GM12878 (cell line): ENCODE measurements at regions not wholly inside any gene's neighbourhood (a gene's known extent, or its start where the extent isn't known, plus 50 kb on each side); places are given as distances from the start of the nearest gene placed in this dataset.
A peak's percentile ranks its signal among the peaks of the same experiment; 100 is the strongest.

Experiments
- ATAC-seq: fragments of 200-7000 bp; cut with Tn5 transposase; 3 replicates; pipeline ENCODE4 v1.9.1; 2020; ENCODE audit warnings: mild to moderate bottlenecking, moderate library complexity
- BruUV-seq: library from RNA; stranded (reverse); fragments of 400-500 nt; replicated peaks from 2 replicates; lab custom pipeline; 2021; lab: Mats Ljungman, UMichigan
- CTCF ChIA-PET: fragments of 300-600 bp; sonication (Branson Sonifier 250); formaldehyde crosslinking; extraction: SDS; loops from one replicate; lab custom pipeline; 2021; ENCODE audit warnings: inconsistent platforms; lab: Yijun Ruan, JAX
- POLR2A ChIA-PET: fragments of 350-600 bp; formaldehyde crosslinking; extraction: SDS; loops from one replicate; lab custom pipeline; 2021; ENCODE audit warnings: inconsistent platforms; lab: Charles Lee
- RAD21 ChIA-PET: fragments of 300-600 bp; sonication (Branson Sonifier 250); formaldehyde crosslinking; loops from one replicate; lab custom pipeline; 2023; ENCODE audit warnings: antibody characterized with exemption; ENCODE audit not compliant: unreplicated experiment; lab: Charles Lee
- SMC1A ChIA-PET: fragments of 300-600 bp; sonication (Branson Sonifier 250); formaldehyde crosslinking; loops from one replicate; lab custom pipeline; 2023; ENCODE audit not compliant: unreplicated experiment, uncharacterized antibody; lab: Charles Lee
- DNase-seq: peaks from one replicate; pipeline ENCODE4 v3.0.0-alpha.2; 2011; ENCODE audit warnings: low read depth, low spot score
- FAIRE-seq: peaks from 3 replicates; lab custom pipeline; 2011; peaks lifted over from hg19 to GRCh38; lab: Jason Lieb, UNC
- H2AFZ ChIP-seq: 2 replicates; pipeline ENCODE4 v1.6.0; 2011; ENCODE audit warnings: low read depth, low read length, control low read depth; ENCODE audit not compliant: control insufficient read depth
- H3K27ac ChIP-seq: 2 replicates; pipeline ENCODE4 v1.5.1; 2011; ENCODE audit warnings: control low read depth; ENCODE audit not compliant: control insufficient read depth, insufficient read depth
- H3K27me3 ChIP-seq, 2 experiments: replicated peaks in 1 of 2; 2 replicates each; pipeline versions ENCODE4 v1.6.0 to v1.6.1; 2011; ENCODE audit warnings: low read length in 1 of 2; ENCODE audit not compliant: control insufficient read depth in 2 of 2, insufficient read depth in 2 of 2
- H3K36me3 ChIP-seq, 2 experiments: 2 replicates each; pipeline ENCODE4 v1.5.1; 2011; ENCODE audit warnings: low read length in 1 of 2; ENCODE audit not compliant: control insufficient read depth in 2 of 2, insufficient read depth in 2 of 2
- H3K4me1 ChIP-seq: 2 replicates; pipeline ENCODE4 v1.6.1; 2011; ENCODE audit warnings: mild to moderate bottlenecking, low read length, moderate library complexity, mixed read lengths; ENCODE audit not compliant: control insufficient read depth, insufficient read depth
- H3K4me2 ChIP-seq: 2 replicates; pipeline ENCODE4 v1.6.0; 2011; ENCODE audit warnings: control low read depth; ENCODE audit not compliant: control insufficient read depth, insufficient read depth
- H3K4me3 ChIP-seq: fragments of 200-600 bp; sonication (generic); 2 replicates; pipeline ENCODE4 v1.5.1; 2016
- H3K79me2 ChIP-seq: 2 replicates; pipeline ENCODE4 v1.6.0; 2011; ENCODE audit warnings: low read length; ENCODE audit not compliant: control insufficient read depth, insufficient read depth
- H3K9ac ChIP-seq: 2 replicates; pipeline ENCODE4 v1.8.0; 2011; ENCODE audit warnings: low read length, control low read depth, mixed read lengths; ENCODE audit not compliant: control insufficient read depth, insufficient read depth
- H3K9me3 ChIP-seq: replicated peaks from 3 replicates; pipeline ENCODE4 v1.5.1; 2011; ENCODE audit warnings: mild to moderate bottlenecking, low read length; ENCODE audit not compliant: control insufficient read depth, insufficient read depth
- H4K20me1 ChIP-seq: 2 replicates; pipeline ENCODE4 v1.6.0; 2011; ENCODE audit not compliant: control insufficient read depth, insufficient read depth
- CHD2 ChIP-seq: IDR thresholded peaks from 2 replicates; pipeline ENCODE4 v1.6.1; 2011; ENCODE audit warnings: low read depth, low read length, improper control_type of control experiment, borderline replicate concordance
- E2F4 ChIP-seq: IDR thresholded peaks from 2 replicates; pipeline ENCODE4 v1.6.1; 2012; ENCODE audit warnings: low read depth, low read length, improper control_type of control experiment
- EED ChIP-seq: sonication (generic); IDR thresholded peaks from 2 replicates; pipeline ENCODE4 v1.6.1; 2016; ENCODE audit warnings: antibody characterized with exemption, low read depth
- EGR1 ChIP-seq, 2 experiments: IDR thresholded peaks; 1 replicate in 1 of 2; 2 replicates in 1 of 2; pipeline ENCODE4 v1.6.1; 2011 to 2012; ENCODE audit warnings: low read depth in 2 of 2, low read length in 2 of 2, borderline replicate concordance in 1 of 2, mild to moderate bottlenecking in 1 of 2, moderate library complexity in 1 of 2
- GATAD2B ChIP-seq: fragments of 450-650 bp; conservative IDR thresholded peaks from 2 replicates; pipeline ENCODE4 v1.6.1; 2017; ENCODE audit warnings: low read depth, mild to moderate bottlenecking, moderate library complexity
- HCFC1 ChIP-seq: fragments of 150-350 bp; IDR thresholded peaks from 2 replicates; pipeline ENCODE4 v1.6.1; 2014; ENCODE audit warnings: low read length
- HSF1 ChIP-seq: fragments of 150-350 bp; IDR thresholded peaks from 2 replicates; pipeline ENCODE4 v1.6.1; 2014; ENCODE audit warnings: mild to moderate bottlenecking, low read depth, low read length
- IKZF2 ChIP-seq, 2 experiments: fragments of 450-650 bp; IDR thresholded peaks; 2 replicates each; pipeline ENCODE4 v1.6.1; 2017; ENCODE audit warnings: mild to moderate bottlenecking in 2 of 2, moderate library complexity in 2 of 2
- MLLT1 ChIP-seq: fragments of 450-650 bp; IDR thresholded peaks from 2 replicates; pipeline ENCODE4 v1.6.1; 2016; ENCODE audit warnings: mild to moderate bottlenecking
- NBN ChIP-seq: fragments of 450-650 bp; IDR thresholded peaks from 2 replicates; pipeline ENCODE4 v1.6.1; 2016
- NKRF ChIP-seq: fragments of 450-650 bp; conservative IDR thresholded peaks from 2 replicates; pipeline ENCODE4 v1.6.1; 2017; ENCODE audit warnings: mild to moderate bottlenecking, moderate library complexity
- SIX5 ChIP-seq: IDR thresholded peaks from 2 replicates; pipeline ENCODE4 v1.6.1; 2011; ENCODE audit warnings: mild to moderate bottlenecking, low read depth, low read length, moderate library complexity; ENCODE audit not compliant: severe bottlenecking
- SMARCA5 ChIP-seq: fragments of 450-650 bp; IDR thresholded peaks from 2 replicates; pipeline ENCODE4 v1.6.1; 2017; ENCODE audit warnings: mild to moderate bottlenecking
- SRF ChIP-seq, 2 experiments: IDR thresholded peaks; 2 replicates each; pipeline ENCODE4 v1.6.1; 2011; ENCODE audit warnings: low read depth in 2 of 2, low read length in 2 of 2, mild to moderate bottlenecking in 1 of 2, moderate library complexity in 1 of 2
- TAF1 ChIP-seq: IDR thresholded peaks from 2 replicates; pipeline ENCODE4 v1.6.1; 2011; ENCODE audit warnings: mild to moderate bottlenecking, low read depth, low read length, borderline replicate concordance
- ZBED1 ChIP-seq: IDR thresholded peaks from 2 replicates; pipeline ENCODE4 v1.6.1; 2016; ENCODE audit warnings: borderline replicate concordance
- WGBS: methylation state at CpG from one replicate; pipeline ENCODE4 v1.1.6; 2016; ENCODE audit warnings: low lambda C conversion rate; ENCODE audit not compliant: insufficient replicate concordance, insufficient coverage; ENCODE audit errors: missing lambda C conversion rate; 5-methylcytosine and 5-hydroxymethylcytosine counted together
- in situ Hi-C: fragments of 300-500 bp; cut with MboI; formaldehyde crosslinking; loops from 9 replicates; pipeline ENCODE4 v1.14.3; 2018; ENCODE audit warnings: mixed read lengths
- intact Hi-C: fragments of 100-400 bp; cut with micrococcal nuclease; formaldehyde crosslinking; loops from one replicate; pipeline ENCODE4 v1.14.2; 2022; ENCODE audit not compliant: unreplicated experiment

GRCh38 chr3:178095522-178095921, 440.7 kb upstream of the KCNMB2 start:
- Histone ChIP-seq H3K9me3 (no peaks in the 10 kb centered on the region), H2AFZ (no peak overlapping the region), H4K20me1 (no peaks in the 10 kb centered on the region), H3K79me2 (no peaks in the 10 kb centered on the region), H3K36me3 (no peaks in the 10 kb centered on the region), H3K4me1 (no peaks in the 10 kb centered on the region), H3K4me2 (no peak overlapping the region), H3K27me3 (no peaks in the 10 kb centered on the region), H3K4me3 (no peak overlapping the region), H3K9ac (no peak overlapping the region), H3K27ac (no peak overlapping the region)
- no peak for DNase-seq
- BruUV-seq: no TSS peak
- ChIA-PET POLR2A (no interaction called here), CTCF (no interaction called here), RAD21 (no interaction called here), SMC1A (no interaction called here)
- intact Hi-C loops: no loop called here
- no peak for FAIRE-seq
- in situ Hi-C loops: no loop called here
- no peak for TF ChIP-seq HCFC1
- no peak for TF ChIP-seq GATAD2B
- TF ChIP-seq ZBED1: no peak
- no peak for TF ChIP-seq SIX5
- TF ChIP-seq NBN: no peak
- TF ChIP-seq CHD2: no peak
- TF ChIP-seq EED: no peak
- TF ChIP-seq E2F4: no peak
- TF ChIP-seq HSF1: no peak
- no peak for TF ChIP-seq NKRF
- TF ChIP-seq TAF1: no peak
- no peak for TF ChIP-seq IKZF2 (IDR thresholded peaks at IDR 0.05)
- TF ChIP-seq MLLT1: no peak
- TF ChIP-seq SMARCA5: no peak
- TF ChIP-seq SRF (IDR thresholded peaks at IDR 0.05; ENCODE audit: low read depth in 2 of 2, low read length in 2 of 2): no peak
- TF ChIP-seq EGR1 (IDR thresholded peaks at IDR 0.05; ENCODE audit: borderline replicate concordance in 1 of 2, low read depth in 2 of 2, low read length in 2 of 2): no peak
- ATAC-seq: peak; percentile 52
- 14% methylated on average over 2 of the region's 2 CpGs for WGBS
